SK-N-SH (cell line): ENCODE measurements at regions not wholly inside any gene's neighbourhood (a gene's known extent, or its start where the extent isn't known, plus 50 kb on each side); places are given as distances from the start of the nearest gene placed in this dataset.
A peak's percentile ranks its signal among the peaks of the same experiment; 100 is the strongest.

Experiments
- CTCF ChIA-PET: fragments of 300-600, 350-600 bp; formaldehyde crosslinking; extraction: SDS; loops from one replicate; lab custom pipeline; 2021; lab: Yijun Ruan, JAX
- POLR2A ChIA-PET: fragments of 350-600 bp; sonication (Branson Sonifier 250); formaldehyde crosslinking; extraction: SDS; loops from one replicate; lab custom pipeline; 2020; ENCODE audit warnings: antibody characterized with exemption, inconsistent platforms; lab: Yijun Ruan, JAX
- DNase-seq: peaks from one replicate; pipeline ENCODE4 v3.0.0; 2012
- H2AFZ ChIP-seq: fragments of 200-600 bp; sonication (generic); 2 replicates; pipeline ENCODE4 v1.8.1; 2016; ENCODE audit warnings: antibody characterized with exemption, mild to moderate bottlenecking, low read depth
- H3F3A ChIP-seq: fragments of 200-600 bp; sonication (generic); replicated peaks from 2 replicates; pipeline ENCODE3; 2016; ENCODE audit warnings: antibody characterized with exemption, mild to moderate bottlenecking; ENCODE audit not compliant: insufficient read depth
- H3K27ac ChIP-seq, 2 experiments: fragments of 200-500 bp in 1 of 2; fragments of 200-600 bp in 1 of 2; sonication (Bioruptor generic) in 1 of 2; sonication (generic), shearing (Covaris generic) in 1 of 2; 2 replicates each; pipeline versions ENCODE4 v1.5.1 to v1.6.1; 2014 to 2016; ENCODE audit warnings: low read depth in 2 of 2, inconsistent platforms in 1 of 2, low read length in 1 of 2, mild to moderate bottlenecking in 1 of 2, mixed read lengths in 1 of 2
- H3K27me3 ChIP-seq: fragments of 200-600 bp; sonication (generic), shearing (Covaris generic); 2 replicates; pipeline ENCODE4 v1.6.1; 2016; ENCODE audit warnings: mixed run types; ENCODE audit not compliant: insufficient read depth
- H3K36me3 ChIP-seq, 2 experiments: fragments of 200-500 bp in 1 of 2; fragments of 200-600 bp in 1 of 2; sonication (Bioruptor generic) in 1 of 2; sonication (generic) in 1 of 2; replicated peaks in 1 of 2; 2 replicates each; pipeline versions ENCODE3 to v1.5.1; 2014 to 2016; ENCODE audit warnings: low read length in 1 of 2, mild to moderate bottlenecking in 1 of 2; ENCODE audit not compliant: insufficient read depth in 2 of 2, control insufficient read depth in 1 of 2
- H3K4me1 ChIP-seq, 2 experiments: fragments of 200-500 bp in 1 of 2; fragments of 200-600 bp in 1 of 2; sonication (Bioruptor generic) in 1 of 2; sonication (generic), shearing (Covaris generic) in 1 of 2; 2 replicates each; pipeline versions ENCODE4 v1.5.1 to v1.6.1; 2014 to 2016; ENCODE audit warnings: low read depth in 1 of 2, low read length in 1 of 2, mixed run types in 1 of 2; ENCODE audit not compliant: insufficient read depth in 2 of 2, control insufficient read depth in 1 of 2
- H3K4me2 ChIP-seq: fragments of 200-600 bp; sonication (generic), shearing (Covaris generic); 2 replicates; pipeline ENCODE4 v1.6.1; 2017; ENCODE audit warnings: mixed run types
- H3K4me3 ChIP-seq, 2 experiments: fragments of 200-500 bp in 1 of 2; fragments of 200-600 bp in 1 of 2; sonication (Bioruptor generic) in 1 of 2; sonication (generic), shearing (Covaris generic) in 1 of 2; 2 replicates each; pipeline versions ENCODE4 v1.5.1 to v1.8.1; 2014 to 2016; ENCODE audit warnings: low read depth in 2 of 2, inconsistent platforms in 1 of 2, low read length in 1 of 2, mild to moderate bottlenecking in 1 of 2, mixed read lengths in 1 of 2, moderate library complexity in 1 of 2
- H3K79me2 ChIP-seq: fragments of 200-600 bp; sonication (generic); 2 replicates; pipeline ENCODE4 v1.8.1; 2017; ENCODE audit warnings: mild to moderate bottlenecking; ENCODE audit not compliant: insufficient read depth
- H3K9ac ChIP-seq: fragments of 200-600 bp; sonication (generic); 2 replicates; pipeline ENCODE4 v1.6.1; 2017; ENCODE audit warnings: mixed run types
- H3K9me2 ChIP-seq: fragments of 200-600 bp; sonication (generic); 2 replicates; pipeline ENCODE4 v1.6.1; 2017; ENCODE audit warnings: mixed run types
- H3K9me3 ChIP-seq: fragments of 200-600 bp; sonication (generic); 2 replicates; pipeline ENCODE4 v1.6.1; 2017; ENCODE audit warnings: mixed run types, mild to moderate bottlenecking, moderate library complexity
- H4K20me1 ChIP-seq: fragments of 200-600 bp; sonication (generic); 2 replicates; pipeline ENCODE4 v1.6.1; 2017; ENCODE audit warnings: mild to moderate bottlenecking, mixed run types; ENCODE audit not compliant: insufficient read depth
- FOXJ3 ChIP-seq: sonication (generic); formaldehyde crosslinking; IDR thresholded peaks from 2 replicates; pipeline ENCODE4 v1.5.1; 2020; ENCODE audit warnings: mild to moderate bottlenecking, missing genetic modification reagents
- GABPA ChIP-seq: IDR thresholded peaks from 2 replicates; pipeline ENCODE4 v1.4.0; 2012; ENCODE audit warnings: low read depth, mild to moderate bottlenecking
- GATA2 ChIP-seq: sonication (generic); formaldehyde crosslinking; IDR thresholded peaks from 2 replicates; pipeline ENCODE4 v1.5.0; 2020; ENCODE audit warnings: mild to moderate bottlenecking, missing genetic modification reagents
- MAX ChIP-seq: IDR thresholded peaks from 2 replicates; pipeline ENCODE4 v1.4.0; 2012; ENCODE audit warnings: low read depth
- MEF2A ChIP-seq: IDR thresholded peaks from 2 replicates; pipeline ENCODE4 v1.4.0; 2012; ENCODE audit warnings: low read depth, borderline replicate concordance
- PBX3 ChIP-seq: IDR thresholded peaks from 2 replicates; pipeline ENCODE4; 2012
- RAD21 ChIP-seq: IDR thresholded peaks from 2 replicates; pipeline ENCODE4 v1.6.1; 2012; ENCODE audit warnings: mild to moderate bottlenecking, low read length
- RCOR1 ChIP-seq: fragments of 150-350 bp; IDR thresholded peaks from 2 replicates; pipeline ENCODE4 v1.6.1; 2017; ENCODE audit warnings: antibody characterized with exemption, low read length
- USF2 ChIP-seq: fragments of 150-350 bp; IDR thresholded peaks from 2 replicates; pipeline ENCODE4 v1.6.1; 2017; ENCODE audit warnings: antibody characterized with exemption, low read length, low read depth, borderline replicate concordance
- WGBS: methylation state at CpG from one replicate; pipeline ENCODE4 v1.1.6; 2017; ENCODE audit warnings: low lambda C conversion rate; 5-methylcytosine and 5-hydroxymethylcytosine counted together

GRCh38 chr20:57958050-57958420, 248.2 kb upstream of the PMEPA1 start:
- CTCF ChIA-PET = no interaction called here
- Histone ChIP-seq H3K79me2 (no peaks in the 10 kb centered on the region), H3K9ac (no peak overlapping the region), H3K4me3 (no peak overlapping the region), H3K9me3 (no peaks in the 10 kb centered on the region), H3K36me3 (no peaks in the 10 kb centered on the region)
- DNase-seq = no peak
- 54% methylated on average over 3 of the region's 3 CpGs for WGBS
- POLR2A ChIA-PET = no interaction called here
- TF ChIP-seq GATA2 (no peak), USF2 (no peak)
- TF ChIP-seq, all 33 proteins: peak for 0
- no peaks in the 10 kb centered on the region for H4K20me1 ChIP-seq
- no peak overlapping the region for H3K4me2 ChIP-seq
- no peak overlapping the region for H2AFZ ChIP-seq
- peaks cover 11% of the 10 kb centered on the region for H3F3A ChIP-seq
- no peaks in the 10 kb centered on the region for H3K9me2 ChIP-seq
- H3K27ac ChIP-seq = no peak overlapping the region
- H3K4me1 ChIP-seq = peaks cover 5 to 10% of the 10 kb centered on the region in 2 experiments; a peak in 2 of 4 replicates
- no peaks in the 10 kb centered on the region for H3K27me3 ChIP-seq

- TF ChIP-seq MAX (no peak), MEF2A (no peak), FOXJ3 (no peak), RAD21 (no peak), RCOR1 (no peak)
- Histone ChIP-seq H3F3A (peaks cover 7% of the 10 kb centered on the region), H2AFZ (no peak overlapping the region), H3K27ac (no peak overlapping the region), H3K9ac (no peak overlapping the region), H4K20me1 (no peaks in the 10 kb centered on the region), H3K36me3 (no peaks in the 10 kb centered on the region), H3K27me3 (no peaks in the 10 kb centered on the region), H3K4me1 (peaks cover 5 to 10% of the 10 kb centered on the region in 2 experiments; a peak in 2 of 4 replicates), H3K9me3 (no peaks in the 10 kb centered on the region), H3K79me2 (no peaks in the 10 kb centered on the region), H3K9me2 (no peaks in the 10 kb centered on the region), H3K4me3 (no peak overlapping the region), H3K4me2 (no peak overlapping the region)
- DNase-seq = no peak
- ChIA-PET CTCF (interaction anchor here (0.6 to 1.5 kb wide), 4 partner anchors 28 to 335 kb away, joined by 3 to 4 read pairs (median 3); no protein-coding TSS in a partner anchor), POLR2A (no interaction called here)
- 79% methylated on average over 10 of the region's 10 CpGs for WGBS
Measured at GRCh38 chr20:57957411-57958049, 247.7 kb upstream of the PMEPA1 start.

GRCh38 chr20:57953638-57954037, 243.8 kb upstream of the PMEPA1 start:
- Histone ChIP-seq H3K4me2 (no peak overlapping the region), H3K27ac (peak overlapping the region in 1 of 2 experiments; percentile 38; a peak in 2 of 4 replicates), H3K4me1 (peaks cover 0 to 10% of the 10 kb centered on the region in 2 experiments; a peak in 2 of 4 replicates), H3K4me3 (no peak overlapping the region), H3K79me2 (no peaks in the 10 kb centered on the region), H3K36me3 (no peaks in the 10 kb centered on the region), H3K9me2 (no peaks in the 10 kb centered on the region), H3F3A (peaks cover 8% of the 10 kb centered on the region), H3K27me3 (no peaks in the 10 kb centered on the region), H3K9ac (no peak overlapping the region), H3K9me3 (no peaks in the 10 kb centered on the region), H4K20me1 (no peaks in the 10 kb centered on the region), H2AFZ (no peak overlapping the region)
- no peak for TF ChIP-seq GABPA
- TF ChIP-seq PBX3 = peak; percentile 51
- ChIA-PET CTCF (no interaction called here), POLR2A (no interaction called here)
- DNase-seq = no peak
- WGBS = 39% methylated on average over 4 of the region's 4 CpGs
